HG03045 (cell line): ENCODE measurements at regions not wholly inside any gene's neighbourhood (a gene's known extent, or its start where the extent isn't known, plus 50 kb on each side); places are given as distances from the start of the nearest gene placed in this dataset.
"Not testable (repeated sequence)": the region's sequence is repeated elsewhere in the genome, so short reads cannot be mapped to it uniquely, and the experiment has no call there.

Experiments used
- ATAC-seq: cut with Tn5 transposase; IDR thresholded peaks from one replicate; pipeline ENCODE4 v1.9.1; 2021; ENCODE audit warnings: mild to moderate bottlenecking, moderate library complexity; ENCODE audit not compliant: unreplicated experiment

- ATAC-seq: no peak
Observed at GRCh38 chr3:31095255-31095654, 200.8 kb upstream of the GADL1 start.

GRCh38 chr3:31096661-31097395, 202.4 kb upstream of the GADL1 start:
- ATAC-seq: no peak

GRCh38 chr3:31100519-31100918, 206.1 kb upstream of the GADL1 start:
- ATAC-seq: no peak

GRCh38 chr3:31101285-31101684, 206.8 kb upstream of the GADL1 start:
- not testable (repeated sequence) for ATAC-seq

GRCh38 chr3:31102196-31102879, 207.9 kb upstream of the GADL1 start:
- ATAC-seq: no peak

GRCh38 chr3:31103181-31103580, 208.7 kb upstream of the GADL1 start:
- ATAC-seq: no peak

- no peak for ATAC-seq
Observed at GRCh38 chr3:31103623-31104180, 209.2 kb upstream of the GADL1 start.

- no peak for ATAC-seq
Observed at GRCh38 chr3:31105011-31105410, 210.6 kb upstream of the GADL1 start.

- ATAC-seq: no peak
Observed at GRCh38 chr3:31105438-31106077, 211.1 kb upstream of the GADL1 start.

GRCh38 chr3:31106204-31106603, 211.7 kb upstream of the GADL1 start:
- ATAC-seq: no peak

- peak; percentile 77 for ATAC-seq
Observed at GRCh38 chr3:31106912-31107311, 212.5 kb upstream of the GADL1 start.

GRCh38 chr3:31114929-31115283, 220.4 kb upstream of the GADL1 start:
- no peak for ATAC-seq

- ATAC-seq: not testable (repeated sequence)
Observed at GRCh38 chr3:31115531-31115930, 221.1 kb upstream of the GADL1 start.

- no peak for ATAC-seq
Observed at GRCh38 chr3:31116651-31117050, 222.2 kb upstream of the GADL1 start.

GRCh38 chr3:31117854-31118253, 223.4 kb upstream of the GADL1 start:
- no peak for ATAC-seq

GRCh38 chr3:31124373-31124772, 229.9 kb upstream of the GADL1 start:
- ATAC-seq: no peak

- no peak for ATAC-seq
Observed at GRCh38 chr3:31125413-31126020, 231.1 kb upstream of the GADL1 start.

GRCh38 chr3:31129241-31129640, 234.8 kb upstream of the GADL1 start:
- no peak for ATAC-seq

- ATAC-seq: no peak
Observed at GRCh38 chr3:31132132-31132769, 237.8 kb upstream of the GADL1 start.

GRCh38 chr3:31133541-31133940, 239.1 kb upstream of the GADL1 start:
- ATAC-seq: no peak

GRCh38 chr3:31135546-31135945, 241.1 kb upstream of the GADL1 start:
- ATAC-seq: no peak
